Epithelial cell of proximal tubule (primary cell): ENCODE measurements at regions not wholly inside any gene's neighbourhood (a gene's known extent, or its start where the extent isn't known, plus 50 kb on each side); places are given as distances from the start of the nearest gene placed in this dataset.
"Not testable (repeated sequence)": the region's sequence is repeated elsewhere in the genome, so short reads cannot be mapped to it uniquely, and the experiment has no call there.

ENCODE experiments used
- DNase-seq: peaks from one replicate; pipeline ENCODE4 v3.0.0-alpha.2; 2011; ENCODE audit warnings: low read depth
- H3K4me3 ChIP-seq: 2 replicates; pipeline ENCODE4 v1.5.1; 2011; ENCODE audit warnings: low read depth, mild to moderate bottlenecking, low read length
- TF ChIP-seq, protein P1 (sequence below): conservative IDR thresholded peaks from 2 replicates; pipeline ENCODE4 v1.5.1; 2012; ENCODE audit warnings: low read depth, mild to moderate bottlenecking, low read length

DNA sequence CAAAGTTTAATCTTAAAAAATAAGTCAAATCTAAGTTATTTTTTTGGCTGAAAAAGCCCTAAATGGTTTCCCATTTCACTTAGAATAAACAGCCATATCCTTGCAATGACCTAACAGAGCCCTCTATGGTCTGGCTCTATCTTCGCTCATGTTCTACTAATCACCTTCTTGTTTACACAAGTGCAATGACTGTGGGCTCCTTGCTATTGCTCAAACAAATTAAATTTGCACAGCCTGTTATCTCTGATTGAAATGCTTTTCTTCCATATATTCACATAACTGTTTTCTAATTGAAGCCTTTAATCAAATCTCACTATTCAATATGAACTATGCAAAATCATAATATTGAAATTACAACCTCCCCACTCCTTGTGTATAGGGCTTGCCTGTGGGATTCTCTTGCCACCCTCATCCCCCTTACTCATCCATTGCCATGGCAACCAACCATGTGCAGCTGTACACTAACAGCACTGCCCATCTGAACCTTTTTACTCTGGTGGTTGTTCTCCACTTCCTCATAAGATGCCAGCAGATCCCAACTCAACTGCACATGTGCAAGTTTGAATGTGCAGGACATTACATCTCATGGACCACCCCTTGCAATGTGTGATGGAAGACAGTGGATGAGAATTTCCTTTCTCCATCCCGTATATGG is 1083.2 kb downstream of the SOCS6 start:
- TF ChIP-seq, protein P1, sequence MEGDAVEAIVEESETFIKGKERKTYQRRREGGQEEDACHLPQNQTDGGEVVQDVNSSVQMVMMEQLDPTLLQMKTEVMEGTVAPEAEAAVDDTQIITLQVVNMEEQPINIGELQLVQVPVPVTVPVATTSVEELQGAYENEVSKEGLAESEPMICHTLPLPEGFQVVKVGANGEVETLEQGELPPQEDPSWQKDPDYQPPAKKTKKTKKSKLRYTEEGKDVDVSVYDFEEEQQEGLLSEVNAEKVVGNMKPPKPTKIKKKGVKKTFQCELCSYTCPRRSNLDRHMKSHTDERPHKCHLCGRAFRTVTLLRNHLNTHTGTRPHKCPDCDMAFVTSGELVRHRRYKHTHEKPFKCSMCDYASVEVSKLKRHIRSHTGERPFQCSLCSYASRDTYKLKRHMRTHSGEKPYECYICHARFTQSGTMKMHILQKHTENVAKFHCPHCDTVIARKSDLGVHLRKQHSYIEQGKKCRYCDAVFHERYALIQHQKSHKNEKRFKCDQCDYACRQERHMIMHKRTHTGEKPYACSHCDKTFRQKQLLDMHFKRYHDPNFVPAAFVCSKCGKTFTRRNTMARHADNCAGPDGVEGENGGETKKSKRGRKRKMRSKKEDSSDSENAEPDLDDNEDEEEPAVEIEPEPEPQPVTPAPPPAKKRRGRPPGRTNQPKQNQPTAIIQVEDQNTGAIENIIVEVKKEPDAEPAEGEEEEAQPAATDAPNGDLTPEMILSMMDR, result no peak
- no peak overlapping the region for H3K4me3 ChIP-seq
- DNase-seq, result no peak

DNA sequence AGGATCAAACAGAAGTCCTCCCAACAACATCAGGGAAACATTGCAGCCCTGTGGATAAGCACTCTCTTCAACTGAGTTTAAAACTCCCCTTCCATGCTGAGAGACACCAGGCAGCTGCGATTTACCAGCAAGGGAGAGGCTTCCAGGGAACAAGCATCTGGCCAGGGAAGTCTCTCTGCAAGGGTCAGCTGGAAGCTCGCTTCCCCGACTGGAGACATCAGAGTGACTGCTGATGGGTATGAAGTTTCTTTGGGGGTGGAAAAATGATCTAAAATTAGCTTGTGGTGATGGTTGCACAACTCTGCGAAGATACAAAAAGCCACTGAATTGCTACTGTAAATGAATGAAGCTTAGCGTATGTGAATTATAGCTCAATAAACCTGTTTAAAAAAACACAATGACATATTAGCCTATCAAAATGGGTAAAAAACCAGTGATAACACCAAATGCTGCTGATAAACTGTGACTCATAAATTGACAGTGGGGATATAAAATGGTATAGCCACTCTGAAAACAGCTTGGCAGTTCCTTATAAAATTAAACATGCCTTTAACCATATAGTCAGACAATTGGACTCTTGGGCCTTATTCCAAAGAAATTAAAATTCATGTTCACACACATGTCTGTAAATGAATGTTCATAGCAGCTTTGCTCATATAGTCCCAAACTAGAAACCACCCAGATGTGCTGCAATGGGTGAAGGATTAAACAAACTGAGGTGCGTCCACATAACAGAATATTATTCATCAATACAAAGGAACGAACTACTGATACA is 1082.0 kb downstream of the SOCS6 start:
- TF ChIP-seq, protein P1, result no peak
- no peak overlapping the region for H3K4me3 ChIP-seq
- no peak for DNase-seq

DNA sequence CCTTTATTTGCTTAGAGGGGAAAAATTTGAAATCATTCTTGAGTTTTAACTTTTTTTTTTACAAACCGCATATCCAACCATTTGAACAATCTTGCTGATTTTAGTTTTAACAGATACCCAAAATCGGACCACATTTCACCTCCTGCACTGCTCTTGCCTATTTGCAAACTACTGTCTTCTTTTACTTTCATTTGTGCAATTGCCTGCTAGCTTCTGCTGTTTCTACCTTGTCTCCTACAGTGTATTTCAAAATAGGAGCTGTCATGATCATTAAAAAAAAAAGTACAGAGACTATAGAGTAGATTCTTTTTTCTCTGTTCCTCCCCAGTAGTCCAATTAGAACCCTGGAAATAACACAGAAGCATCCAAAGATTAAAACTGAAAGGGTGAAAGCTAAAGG is 1081.2 kb downstream of the SOCS6 start:
- DNase-seq, result no peak
- no peak overlapping the region for H3K4me3 ChIP-seq
- TF ChIP-seq, protein P1, result no peak

DNA sequence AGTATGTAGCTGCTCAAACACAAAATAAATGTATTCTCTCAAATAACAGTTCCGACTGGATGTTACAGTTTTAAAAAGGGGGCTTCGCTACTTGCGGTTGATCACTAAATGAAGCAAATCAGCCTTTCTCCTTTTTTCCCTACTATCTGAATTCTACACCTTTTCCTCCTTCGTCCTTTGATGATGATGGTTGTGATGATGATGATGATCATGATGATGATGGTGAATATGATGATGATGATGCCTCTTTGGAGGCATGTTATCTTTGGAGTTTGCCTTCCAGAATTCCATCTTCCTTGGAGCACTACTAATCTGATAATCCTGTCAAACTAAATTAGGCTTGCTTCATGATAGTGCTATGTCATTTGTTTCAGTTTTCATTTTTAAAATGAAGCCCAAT is 1073.3 kb downstream of the SOCS6 start:
- TF ChIP-seq, protein P1, result no peak
- no peak for DNase-seq
- no peak overlapping the region for H3K4me3 ChIP-seq

DNA sequence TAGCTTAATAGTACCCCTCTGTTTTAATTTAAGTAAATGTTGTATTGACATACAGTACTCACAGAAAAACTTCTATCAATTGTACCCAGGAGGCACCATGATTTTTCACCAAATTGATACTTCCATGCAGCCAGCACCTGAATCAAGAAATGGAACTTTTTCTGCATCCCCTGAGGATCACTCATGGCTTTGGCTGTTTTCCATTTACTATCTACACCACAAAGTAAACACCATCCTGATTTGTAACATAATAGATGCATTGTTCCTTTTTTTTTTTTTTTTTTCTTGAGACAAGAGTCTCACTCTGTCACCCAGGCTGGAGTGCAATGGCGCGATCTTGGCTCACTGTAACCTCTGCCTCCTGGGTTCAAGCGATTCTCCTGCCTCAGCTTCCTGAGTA is 1066.8 kb downstream of the SOCS6 start:
- DNase-seq, H3K4me3 ChIP-seq: not testable (repeated sequence)

DNA sequence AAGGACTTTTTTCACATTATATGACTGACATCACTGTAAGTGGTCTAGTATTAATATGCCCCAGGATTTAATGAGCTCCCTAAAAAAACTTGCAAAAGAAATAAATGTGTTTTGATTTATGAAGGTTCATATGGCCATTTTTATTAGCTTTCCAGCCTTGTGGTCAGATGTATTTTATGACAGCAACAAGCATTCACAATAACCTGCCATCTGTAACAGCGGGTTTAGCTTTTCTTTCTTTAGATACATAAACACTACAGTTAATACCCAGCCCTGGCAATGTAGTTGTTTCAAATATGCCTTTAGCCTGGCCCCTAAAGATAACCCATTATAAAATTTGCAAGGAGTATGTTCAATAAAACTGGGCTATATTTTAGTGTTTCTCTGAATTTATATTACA is 1063.8 kb downstream of the SOCS6 start:
- TF ChIP-seq, protein P1, result no peak
- no peak for DNase-seq
- H3K4me3 ChIP-seq, result no peak overlapping the region

DNA sequence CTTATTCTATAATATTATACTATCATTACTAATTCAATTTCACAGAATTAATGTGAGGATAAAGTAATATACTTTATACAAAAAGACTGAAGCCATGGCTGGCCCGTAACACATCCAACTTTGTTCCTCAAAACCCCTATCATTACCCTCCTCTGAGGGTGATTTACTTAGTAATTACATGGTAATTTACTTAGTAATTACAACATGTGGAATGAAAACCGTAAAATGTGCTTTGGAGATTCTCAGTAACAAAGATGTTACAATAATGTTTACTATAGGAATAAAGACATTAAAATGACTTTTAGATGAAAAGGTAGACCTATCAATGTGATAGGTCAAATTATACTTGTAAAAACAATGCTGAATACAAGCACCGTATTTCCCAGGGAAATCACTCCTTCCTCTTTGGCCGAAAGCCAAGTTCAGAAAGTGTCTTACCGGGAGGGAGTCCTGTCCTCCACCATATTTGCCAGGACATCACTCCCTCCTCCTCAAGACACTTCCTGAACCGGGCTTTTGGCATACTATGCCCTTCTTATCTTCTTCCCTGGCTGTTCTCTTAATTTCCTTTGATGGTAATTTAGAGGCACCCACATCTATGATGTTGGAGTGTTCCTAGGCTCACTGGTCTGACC is 1047.8 kb downstream of the SOCS6 start:
- DNase-seq, result no peak
- TF ChIP-seq, protein P1, result no peak
- H3K4me3 ChIP-seq, result no peak overlapping the region
